ENCODE measurements at regions not wholly inside any gene's neighbourhood (a gene's known extent, or its start where the extent isn't known, plus 50 kb on each side); places are given as distances from the start of the nearest gene placed in this dataset.
A peak's percentile ranks its signal among the peaks of the same experiment; 100 is the strongest.

DNA sequence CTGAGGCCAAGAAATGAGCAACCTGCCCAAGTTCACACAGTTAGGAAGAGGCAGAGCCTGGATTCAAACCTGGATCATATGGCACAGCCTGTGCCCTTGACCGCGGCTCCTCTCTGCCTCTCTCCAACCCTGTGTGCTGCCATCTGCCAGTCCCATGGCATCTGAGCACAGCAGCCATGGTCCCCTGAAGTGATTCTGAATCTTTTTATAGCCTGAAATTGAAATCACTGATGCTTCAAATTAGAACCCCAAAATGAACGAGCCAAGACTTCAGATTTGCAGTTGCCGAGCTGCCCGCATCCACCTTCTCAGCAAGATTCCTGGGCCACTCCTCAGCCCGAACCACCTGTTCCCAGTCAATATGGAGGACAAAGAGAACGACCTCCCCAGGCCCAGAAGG is 252.7 kb downstream of the CTTN start:
- H3K4me1 ChIP-seq (ENCODE audit: control insufficient read depth in 2 of 2, insufficient read depth in 2 of 2, low read length in 1 of 2) = no peaks in the 10 kb centered on the region
- H3K4me3 ChIP-seq (ENCODE audit: low read depth in 1 of 2, low read length in 2 of 2) = no peak overlapping the region
- H3K36me3 ChIP-seq (ENCODE audit: control insufficient read depth in 2 of 2, insufficient read depth in 2 of 2, low read length in 1 of 2) = no peaks in the 10 kb centered on the region
- H3K27me3 ChIP-seq (ENCODE audit: control insufficient read depth in 1 of 2, insufficient read depth in 2 of 2, low read length in 2 of 2) = no peaks in the 10 kb centered on the region
- no peaks in the 10 kb centered on the region for H3K9me3 ChIP-seq (ENCODE audit: control insufficient read depth in 2 of 2, insufficient read depth in 1 of 2, low read depth in 1 of 2, low read length in 1 of 2)
- H3K27ac ChIP-seq (ENCODE audit: low read depth in 2 of 2, low read length in 1 of 2) = no peak overlapping the region
- 88% methylated on average over 7 of the region's 7 CpGs for WGBS, 2 donors

DNA sequence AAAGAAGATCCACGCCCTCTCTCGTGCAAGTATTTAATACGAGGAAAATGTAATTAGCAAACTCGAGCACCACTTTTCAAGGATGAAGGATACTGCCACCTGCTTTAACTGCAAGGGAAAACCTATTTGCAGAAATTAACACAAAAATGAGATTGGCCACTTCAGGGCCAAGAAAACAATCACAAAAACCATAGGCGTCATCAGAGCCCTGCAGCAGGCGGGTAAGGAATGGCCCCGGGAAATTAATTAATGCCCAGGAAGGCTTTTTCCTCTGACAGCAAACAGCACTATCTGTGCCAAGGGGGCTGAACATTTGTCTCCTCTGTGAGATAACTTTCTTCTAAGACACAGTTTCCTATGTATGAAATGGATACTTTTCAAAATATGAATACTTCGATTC is 255.7 kb downstream of the CTTN start:
- H3K27me3 ChIP-seq (ENCODE audit: control insufficient read depth in 1 of 2, insufficient read depth in 2 of 2, low read length in 2 of 2) = no peaks in the 10 kb centered on the region
- no peaks in the 10 kb centered on the region for H3K36me3 ChIP-seq (ENCODE audit: control insufficient read depth in 2 of 2, insufficient read depth in 2 of 2, low read length in 1 of 2)
- H3K4me1 ChIP-seq (ENCODE audit: control insufficient read depth in 2 of 2, insufficient read depth in 2 of 2, low read length in 1 of 2) = no peaks in the 10 kb centered on the region
- no peak overlapping the region for H3K4me3 ChIP-seq (ENCODE audit: low read depth in 1 of 2, low read length in 2 of 2)
- WGBS, 2 donors = 74 to 80% methylated on average over 8 of the region's 8 CpGs
- no peaks in the 10 kb centered on the region for H3K9me3 ChIP-seq (ENCODE audit: control insufficient read depth in 2 of 2, insufficient read depth in 1 of 2, low read depth in 1 of 2, low read length in 1 of 2)
- H3K27ac ChIP-seq (ENCODE audit: low read depth in 2 of 2, low read length in 1 of 2) = no peak overlapping the region

DNA sequence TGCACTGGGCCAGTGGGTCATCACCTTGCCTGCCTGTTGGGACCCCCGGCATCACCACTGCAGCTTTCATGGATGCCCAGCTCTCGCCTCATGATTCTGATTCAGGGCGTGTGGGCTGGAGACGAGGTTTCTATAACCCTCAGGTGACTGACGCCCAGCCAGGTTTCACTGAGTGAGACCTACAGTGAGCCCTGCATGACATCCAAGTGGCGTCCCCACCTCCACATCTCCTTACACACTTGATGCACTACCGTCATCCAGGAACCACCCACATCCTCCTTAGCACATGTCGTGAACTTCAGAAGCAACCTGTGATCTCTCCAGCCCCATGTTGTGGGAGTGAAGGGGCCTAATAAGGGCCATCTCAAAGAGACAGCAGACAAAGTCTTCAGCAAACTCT is 257.5 kb downstream of the CTTN start:
- Histone ChIP-seq H3K27me3 (ENCODE audit: control insufficient read depth in 1 of 2, insufficient read depth in 2 of 2, low read length in 2 of 2) (no peaks in the 10 kb centered on the region), H3K36me3 (ENCODE audit: control insufficient read depth in 2 of 2, insufficient read depth in 2 of 2, low read length in 1 of 2) (no peaks in the 10 kb centered on the region), H3K4me3 (ENCODE audit: low read depth in 1 of 2, low read length in 2 of 2) (no peak overlapping the region), H3K4me1 (ENCODE audit: control insufficient read depth in 2 of 2, insufficient read depth in 2 of 2, low read length in 1 of 2) (no peaks in the 10 kb centered on the region), H3K9me3 (ENCODE audit: control insufficient read depth in 2 of 2, insufficient read depth in 1 of 2, low read depth in 1 of 2, low read length in 1 of 2) (no peaks in the 10 kb centered on the region), H3K27ac (ENCODE audit: low read depth in 2 of 2, low read length in 1 of 2) (no peak overlapping the region)
- 83 to 91% methylated on average over 8 of the region's 8 CpGs for WGBS, 2 donors

DNA sequence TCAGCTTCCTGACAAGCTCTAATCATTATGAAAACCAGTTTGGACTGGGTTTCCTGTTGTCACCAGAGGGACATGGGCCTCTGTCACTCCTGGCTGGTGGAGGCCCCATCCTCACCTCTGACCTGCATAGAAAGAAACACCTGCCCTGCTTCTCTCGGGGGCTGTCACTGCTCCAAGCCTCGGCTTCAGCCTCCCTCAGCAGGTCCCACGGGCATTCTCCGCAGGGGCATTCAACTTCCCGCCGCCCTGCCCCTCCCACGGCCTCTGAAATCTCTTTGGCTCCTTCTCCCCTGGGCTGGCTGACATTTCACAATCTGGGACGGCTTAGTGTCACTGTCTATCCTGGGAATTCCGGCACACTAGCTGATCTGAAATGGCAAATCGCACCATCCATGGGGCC is 257.9 kb downstream of the CTTN start:
- no peak overlapping the region for H3K4me3 ChIP-seq (ENCODE audit: low read depth in 1 of 2, low read length in 2 of 2)
- H3K36me3 ChIP-seq (ENCODE audit: control insufficient read depth in 2 of 2, insufficient read depth in 2 of 2, low read length in 1 of 2) = no peaks in the 10 kb centered on the region
- no peak overlapping the region for H3K27ac ChIP-seq (ENCODE audit: low read depth in 2 of 2, low read length in 1 of 2)
- WGBS, 2 donors = 52 to 62% methylated on average over 10 of the region's 10 CpGs
- H3K4me1 ChIP-seq (ENCODE audit: control insufficient read depth in 2 of 2, insufficient read depth in 2 of 2, low read length in 1 of 2) = no peaks in the 10 kb centered on the region
- no peaks in the 10 kb centered on the region for H3K9me3 ChIP-seq (ENCODE audit: control insufficient read depth in 2 of 2, insufficient read depth in 1 of 2, low read depth in 1 of 2, low read length in 1 of 2)
- H3K27me3 ChIP-seq (ENCODE audit: control insufficient read depth in 1 of 2, insufficient read depth in 2 of 2, low read length in 2 of 2) = no peaks in the 10 kb centered on the region

DNA sequence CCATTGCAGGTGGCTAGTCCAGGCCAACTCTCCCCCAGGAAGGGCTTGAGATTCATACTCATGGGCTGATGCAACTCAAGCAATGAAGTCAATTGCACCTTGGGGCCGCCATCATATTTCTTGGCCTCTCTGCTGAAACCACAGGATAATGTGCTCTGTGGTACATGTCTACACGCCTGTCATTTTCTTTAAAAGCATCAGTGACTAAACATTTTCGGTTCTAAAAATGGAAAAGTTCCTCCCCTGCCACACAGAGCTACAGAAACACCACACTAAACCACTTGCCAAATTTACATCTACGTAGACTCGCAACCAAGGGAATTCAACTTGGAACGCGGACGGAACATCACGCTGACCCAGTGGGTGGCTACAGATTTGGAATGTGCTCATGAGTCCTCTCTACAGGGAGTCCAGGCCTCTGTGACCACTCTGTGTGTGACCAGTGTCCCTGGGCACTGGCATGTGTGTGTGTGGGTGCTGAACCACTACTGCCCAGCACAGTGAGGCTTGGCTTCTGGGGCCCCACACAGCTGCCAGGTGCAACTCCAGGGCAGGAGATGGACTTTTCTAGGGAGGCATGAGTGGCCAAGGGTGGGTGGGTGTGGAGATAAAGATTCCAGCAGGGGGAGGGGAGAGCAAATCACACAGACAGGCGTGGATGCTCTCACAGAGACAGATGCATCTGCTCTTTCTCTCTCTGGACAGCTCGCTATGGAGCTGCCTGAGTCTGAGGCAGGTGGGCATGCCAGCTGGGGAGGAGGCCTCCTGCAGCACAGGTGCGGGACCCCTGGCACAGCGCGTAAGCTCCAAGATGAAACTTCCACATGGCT is 261.9 kb downstream of the CTTN start:
- Histone ChIP-seq H3K36me3 (ENCODE audit: control insufficient read depth in 2 of 2, insufficient read depth in 2 of 2, low read length in 1 of 2) (no peaks in the 10 kb centered on the region), H3K9me3 (ENCODE audit: control insufficient read depth in 2 of 2, insufficient read depth in 1 of 2, low read depth in 1 of 2, low read length in 1 of 2) (no peaks in the 10 kb centered on the region), H3K4me1 (ENCODE audit: control insufficient read depth in 2 of 2, insufficient read depth in 2 of 2, low read length in 1 of 2) (no peaks in the 10 kb centered on the region), H3K27me3 (ENCODE audit: control insufficient read depth in 1 of 2, insufficient read depth in 2 of 2, low read length in 2 of 2) (no peaks in the 10 kb centered on the region), H3K4me3 (ENCODE audit: low read depth in 1 of 2, low read length in 2 of 2) (no peak overlapping the region), H3K27ac (ENCODE audit: low read depth in 2 of 2, low read length in 1 of 2) (no peak overlapping the region)
- WGBS, 2 donors = 89 to 90% methylated on average over 14 of the region's 14 CpGs

DNA sequence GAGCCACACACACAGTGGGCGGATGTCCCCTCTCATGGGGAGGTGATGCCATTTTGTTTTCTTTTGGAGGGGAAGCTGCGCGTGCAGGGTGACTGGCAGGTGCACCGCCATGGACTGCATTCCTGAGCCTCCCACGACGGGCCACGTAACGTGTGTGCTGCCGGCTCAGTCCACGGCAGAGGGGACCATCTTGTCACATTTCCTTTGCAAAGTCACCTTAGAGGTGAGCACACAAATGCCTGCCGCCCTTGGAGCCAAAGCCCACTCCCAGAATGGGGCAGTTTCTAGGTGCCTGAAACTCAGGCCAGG is 262.5 kb downstream of the CTTN start:
- H3K4me3 ChIP-seq (ENCODE audit: low read depth in 1 of 2, low read length in 2 of 2) = no peak overlapping the region
- H3K27me3 ChIP-seq (ENCODE audit: control insufficient read depth in 1 of 2, insufficient read depth in 2 of 2, low read length in 2 of 2) = no peaks in the 10 kb centered on the region
- H3K4me1 ChIP-seq (ENCODE audit: control insufficient read depth in 2 of 2, insufficient read depth in 2 of 2, low read length in 1 of 2) = no peaks in the 10 kb centered on the region
- no peaks in the 10 kb centered on the region for H3K36me3 ChIP-seq (ENCODE audit: control insufficient read depth in 2 of 2, insufficient read depth in 2 of 2, low read length in 1 of 2)
- no peak overlapping the region for H3K27ac ChIP-seq (ENCODE audit: low read depth in 2 of 2, low read length in 1 of 2)
- 91 to 96% methylated on average over 11 of the region's 11 CpGs for WGBS, 2 donors
- no peaks in the 10 kb centered on the region for H3K9me3 ChIP-seq (ENCODE audit: control insufficient read depth in 2 of 2, insufficient read depth in 1 of 2, low read depth in 1 of 2, low read length in 1 of 2)

DNA sequence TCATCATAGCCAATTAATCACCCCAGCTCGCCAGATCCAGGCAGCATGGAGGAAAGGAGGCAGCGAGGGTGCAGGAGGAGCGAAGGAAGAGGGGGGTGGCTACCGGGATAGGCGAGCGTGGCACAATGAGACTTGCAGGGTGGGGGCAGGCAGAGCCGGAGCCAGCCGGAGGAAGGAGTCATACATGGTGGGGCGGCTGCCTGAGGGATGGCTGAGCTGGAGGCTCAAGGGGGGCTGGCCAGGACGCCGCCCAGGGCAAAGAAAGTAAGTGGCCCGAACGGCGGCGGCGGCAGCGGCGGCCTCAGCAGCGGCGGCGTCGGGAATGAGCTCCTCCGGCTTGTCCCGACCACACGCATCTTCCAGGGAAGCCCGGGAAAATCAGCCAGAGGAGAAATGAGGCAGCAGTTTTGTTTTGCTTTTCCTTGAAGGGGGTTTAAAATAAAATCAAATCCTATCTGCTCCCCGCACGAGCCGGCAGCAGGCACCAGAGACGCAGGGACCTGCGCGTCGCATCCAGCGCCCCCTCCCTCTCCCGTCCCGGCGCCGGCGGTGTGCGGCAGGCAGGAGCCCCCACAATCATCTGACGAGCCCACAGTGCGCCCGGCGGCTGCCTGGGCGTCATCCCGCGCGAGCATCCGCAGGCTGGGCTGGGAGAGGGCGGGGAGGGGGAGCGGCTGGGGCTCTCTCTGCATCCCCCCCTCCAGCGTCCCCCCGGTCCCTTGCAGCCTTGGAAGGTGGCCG is 263.6 kb downstream of the CTTN start:
- WGBS, 2 donors = 4 to 25% methylated on average over 51 to 54 of the region's 54 CpGs
- Histone ChIP-seq H3K27ac (ENCODE audit: low read depth in 2 of 2, low read length in 1 of 2) (no peak overlapping the region), H3K36me3 (ENCODE audit: control insufficient read depth in 2 of 2, insufficient read depth in 2 of 2, low read length in 1 of 2) (no peaks in the 10 kb centered on the region), H3K4me1 (ENCODE audit: control insufficient read depth in 2 of 2, insufficient read depth in 2 of 2, low read length in 1 of 2) (no peaks in the 10 kb centered on the region), H3K27me3 (ENCODE audit: control insufficient read depth in 1 of 2, insufficient read depth in 2 of 2, low read length in 2 of 2) (no peaks in the 10 kb centered on the region), H3K9me3 (ENCODE audit: control insufficient read depth in 2 of 2, insufficient read depth in 1 of 2, low read depth in 1 of 2, low read length in 1 of 2) (no peaks in the 10 kb centered on the region), H3K4me3 (ENCODE audit: low read depth in 1 of 2, low read length in 2 of 2) (peak overlapping the region in 1 of 2 donors; percentile 4)

DNA sequence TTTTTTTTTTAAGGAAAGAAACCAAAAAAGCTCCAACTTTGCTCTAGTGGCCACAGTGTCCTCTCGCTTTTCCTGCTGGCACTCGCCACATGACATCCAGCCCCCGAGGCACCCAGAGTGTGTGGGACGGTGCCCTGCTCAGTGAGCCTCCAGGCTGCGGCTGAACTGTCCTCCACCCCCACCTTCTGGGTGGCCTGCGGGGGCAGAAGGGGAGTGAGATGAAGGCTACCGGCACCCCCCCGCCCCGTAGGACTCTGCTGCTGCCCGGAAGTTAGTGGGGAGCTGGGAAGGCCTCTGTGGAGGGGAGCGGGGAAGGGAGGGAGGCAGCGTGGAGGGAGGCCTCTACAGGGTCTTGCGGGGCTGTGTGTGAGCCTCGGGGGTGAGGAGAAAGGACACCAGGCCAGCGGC is 264.4 kb downstream of the CTTN start:
- 24 to 42% methylated on average over 15 of the region's 15 CpGs for WGBS, 2 donors
- H3K27me3 ChIP-seq (ENCODE audit: control insufficient read depth in 1 of 2, insufficient read depth in 2 of 2, low read length in 2 of 2) = no peaks in the 10 kb centered on the region
- no peak overlapping the region for H3K4me3 ChIP-seq (ENCODE audit: low read depth in 1 of 2, low read length in 2 of 2)

DNA sequence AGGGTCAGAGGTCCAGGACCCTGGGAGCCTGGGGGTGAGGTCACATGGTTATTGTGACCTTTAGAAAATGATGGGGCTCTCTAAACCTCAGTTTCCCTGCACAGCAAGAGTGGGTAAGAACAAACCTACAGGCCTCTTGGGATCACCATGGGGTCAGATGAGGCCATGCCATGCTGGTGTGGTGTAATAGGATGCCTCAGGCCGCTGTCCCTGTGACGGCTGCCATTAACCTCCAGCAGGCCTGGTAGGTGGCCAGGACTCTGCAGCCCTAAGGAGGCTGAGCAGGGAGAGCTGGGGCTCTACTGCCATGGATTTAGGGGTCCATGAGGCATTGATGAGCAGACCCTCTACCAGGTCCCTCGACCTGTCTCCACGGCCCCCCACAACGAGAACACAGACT is 265.5 kb downstream of the CTTN start:
- Histone ChIP-seq H3K4me3 (ENCODE audit: low read depth in 1 of 2, low read length in 2 of 2) (no peak overlapping the region), H3K27ac (ENCODE audit: low read depth in 2 of 2, low read length in 1 of 2) (no peak overlapping the region), H3K9me3 (ENCODE audit: control insufficient read depth in 2 of 2, insufficient read depth in 1 of 2, low read depth in 1 of 2, low read length in 1 of 2) (no peaks in the 10 kb centered on the region), H3K27me3 (ENCODE audit: control insufficient read depth in 1 of 2, insufficient read depth in 2 of 2, low read length in 2 of 2) (no peaks in the 10 kb centered on the region), H3K36me3 (ENCODE audit: control insufficient read depth in 2 of 2, insufficient read depth in 2 of 2, low read length in 1 of 2) (no peaks in the 10 kb centered on the region), H3K4me1 (ENCODE audit: control insufficient read depth in 2 of 2, insufficient read depth in 2 of 2, low read length in 1 of 2) (no peaks in the 10 kb centered on the region)
- 78 to 86% methylated on average over 5 of the region's 5 CpGs for WGBS, 2 donors

More for the DNA sequence above, 264.4 kb downstream of the CTTN start:
- no peaks in the 10 kb centered on the region for H3K9me3 ChIP-seq (ENCODE audit: control insufficient read depth in 2 of 2, insufficient read depth in 1 of 2, low read depth in 1 of 2, low read length in 1 of 2)
- no peaks in the 10 kb centered on the region for H3K4me1 ChIP-seq (ENCODE audit: control insufficient read depth in 2 of 2, insufficient read depth in 2 of 2, low read length in 1 of 2)
- no peaks in the 10 kb centered on the region for H3K36me3 ChIP-seq (ENCODE audit: control insufficient read depth in 2 of 2, insufficient read depth in 2 of 2, low read length in 1 of 2)
- H3K27ac ChIP-seq (ENCODE audit: low read depth in 2 of 2, low read length in 1 of 2) = no peak overlapping the region

DNA sequence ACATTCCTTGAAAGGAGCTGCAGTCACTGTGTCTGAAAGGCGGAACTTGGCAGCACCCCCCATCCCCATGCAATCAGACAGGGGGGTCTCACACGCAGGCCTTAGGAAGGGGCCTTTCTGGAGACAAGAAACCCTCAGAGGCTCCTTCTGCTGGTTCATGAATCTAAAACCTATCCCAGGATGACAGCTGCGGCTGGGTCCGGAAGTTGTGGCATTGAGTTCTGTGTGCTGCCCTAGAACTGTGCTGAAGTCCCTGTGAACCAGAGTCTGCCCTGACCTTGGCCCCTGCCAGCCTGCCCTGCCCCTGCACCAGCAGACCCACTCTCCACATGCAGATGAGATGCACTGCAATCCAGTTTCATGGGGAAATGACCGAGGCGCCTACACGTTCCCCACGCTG is 268.0 kb downstream of the CTTN start:
- Histone ChIP-seq H3K27ac (ENCODE audit: low read depth in 2 of 2, low read length in 1 of 2) (no peak overlapping the region), H3K36me3 (ENCODE audit: control insufficient read depth in 2 of 2, insufficient read depth in 2 of 2, low read length in 1 of 2) (no peaks in the 10 kb centered on the region), H3K4me1 (ENCODE audit: control insufficient read depth in 2 of 2, insufficient read depth in 2 of 2, low read length in 1 of 2) (peaks cover 0 to 6% of the 10 kb centered on the region in 2 donors), H3K27me3 (ENCODE audit: control insufficient read depth in 1 of 2, insufficient read depth in 2 of 2, low read length in 2 of 2) (no peaks in the 10 kb centered on the region), H3K4me3 (ENCODE audit: low read depth in 1 of 2, low read length in 2 of 2) (no peak overlapping the region), H3K9me3 (ENCODE audit: control insufficient read depth in 2 of 2, insufficient read depth in 1 of 2, low read depth in 1 of 2, low read length in 1 of 2) (no peaks in the 10 kb centered on the region)
- 87 to 89% methylated on average over 8 of the region's 8 CpGs for WGBS, 2 donors

Data from esophagus (tissue), 2 donors.